ENCODE measurements at regions not wholly inside any gene's neighbourhood (a gene's known extent, or its start where the extent isn't known, plus 50 kb on each side); places are given as distances from the start of the nearest gene placed in this dataset.

GRCh38 chr2:64274399-64275173 lies 130.4 kb upstream of the PELI1 start:
- TF ChIP-seq POLR2AphosphoS5 (IDR thresholded peaks at IDR 0.05; ENCODE audit: low read depth, low read length) = no peak
- no peak for TF ChIP-seq POLR2A (IDR thresholded peaks at IDR 0.05; ENCODE audit: low read depth, low read length)
- no peak for TF ChIP-seq SPI1 (IDR thresholded peaks at IDR 0.05; ENCODE audit: low read depth, low read length)
- no peak for TF ChIP-seq PAX5 (IDR thresholded peaks at IDR 0.05; ENCODE audit: insufficient read depth, low read length, severe bottlenecking)
- TF ChIP-seq TAF1 (IDR thresholded peaks at IDR 0.05; ENCODE audit: low read depth, low read length) = no peak
